Liver (tissue), 8 donors: ENCODE measurements at regions not wholly inside any gene's neighbourhood (a gene's known extent, or its start where the extent isn't known, plus 50 kb on each side); places are given as distances from the start of the nearest gene placed in this dataset.

ENCODE experiments used
- DNase-seq: peaks from one replicate; pipeline ENCODE4 v3.0.0-alpha.2; 2017; ENCODE audit warnings: low spot score
- H3K27ac ChIP-seq, 2 donors: one replicate each; pipeline ENCODE4 v1.7.0; 2013; ENCODE audit warnings: inconsistent platforms in 2 of 2, low read length in 2 of 2, control low read depth in 1 of 2, low read depth in 1 of 2, mild to moderate bottlenecking in 1 of 2
- H3K27me3 ChIP-seq, 4 donors: one replicate each; pipeline versions ENCODE4 v1.6.1 to v1.7.0; 2013; ENCODE audit warnings: low read length in 3 of 4, inconsistent platforms in 1 of 4, mild to moderate bottlenecking in 1 of 4, moderate library complexity in 1 of 4; ENCODE audit not compliant: control insufficient read depth in 4 of 4, insufficient read depth in 4 of 4
- H3K36me3 ChIP-seq, 4 donors: one replicate each; pipeline versions ENCODE4 v1.6.1 to v1.7.0; 2013; ENCODE audit warnings: low read length in 3 of 4, mild to moderate bottlenecking in 3 of 4, low read depth in 1 of 4, moderate library complexity in 1 of 4; ENCODE audit not compliant: control insufficient read depth in 4 of 4, insufficient read depth in 3 of 4
- H3K4me1 ChIP-seq, 4 donors: one replicate each; pipeline versions ENCODE4 v1.6.1 to v1.7.0; 2013; ENCODE audit warnings: low read length in 3 of 4, mild to moderate bottlenecking in 3 of 4, moderate library complexity in 1 of 4; ENCODE audit not compliant: control insufficient read depth in 4 of 4, insufficient read depth in 4 of 4
- H3K4me3 ChIP-seq, 3 donors: one replicate each; pipeline versions ENCODE4 v1.6.1 to v1.7.0; 2013; ENCODE audit warnings: low read length in 3 of 3, control low read depth in 1 of 3, low read depth in 1 of 3, mild to moderate bottlenecking in 1 of 3
- H3K9ac ChIP-seq, 2 donors: one replicate each; pipeline ENCODE4 v1.7.0; 2013; ENCODE audit warnings: low read length in 2 of 2, mild to moderate bottlenecking in 2 of 2, moderate library complexity in 2 of 2, control low read depth in 1 of 2, low read depth in 1 of 2
- H3K9me3 ChIP-seq, 4 donors: one replicate each; pipeline versions ENCODE4 v1.6.1 to v1.7.0; 2013; ENCODE audit warnings: low read length in 3 of 4; ENCODE audit not compliant: control insufficient read depth in 4 of 4
- ATF3 ChIP-seq: IDR thresholded peaks from 2 replicates; pipeline ENCODE4 v1.6.1; 2016; ENCODE audit warnings: antibody characterized with exemption
- CTCF ChIP-seq: fragments of 150-350 bp; IDR thresholded peaks from 2 replicates; pipeline ENCODE4 v1.5.1; 2017; ENCODE audit warnings: improper control_type of control experiment, low read depth, low read length; ENCODE audit not compliant: missing input control
- EGR1 ChIP-seq, 2 donors: IDR thresholded peaks; 2 replicates each; pipeline ENCODE4 v1.6.1; 2016 to 2018; ENCODE audit warnings: antibody characterized with exemption in 2 of 2, low read depth in 2 of 2
- FOXA1 ChIP-seq: IDR thresholded peaks from 2 replicates; pipeline ENCODE4 v1.6.1; 2016; ENCODE audit warnings: antibody characterized with exemption
- FOXA2 ChIP-seq: IDR thresholded peaks from 2 replicates; pipeline ENCODE4 v1.6.1; 2016; ENCODE audit warnings: antibody characterized with exemption
- GABPA ChIP-seq, 2 donors: IDR thresholded peaks in 1 of 2; conservative IDR thresholded peaks in 1 of 2; 2 replicates each; pipeline ENCODE4 v1.6.1; 2016; ENCODE audit warnings: antibody characterized with exemption in 2 of 2, mild to moderate bottlenecking in 1 of 2, moderate library complexity in 1 of 2
- HNF4A ChIP-seq, 2 donors: conservative IDR thresholded peaks; 2 replicates each; pipeline ENCODE4 v1.6.1; 2016; ENCODE audit warnings: antibody characterized with exemption in 2 of 2, mild to moderate bottlenecking in 2 of 2
- HNF4G ChIP-seq: IDR thresholded peaks from 2 replicates; pipeline ENCODE4 v1.6.1; 2016; ENCODE audit warnings: antibody characterized with exemption
- MAX ChIP-seq: IDR thresholded peaks from 2 replicates; pipeline ENCODE4 v1.6.1; 2016; ENCODE audit warnings: antibody characterized with exemption
- NR2F2 ChIP-seq: IDR thresholded peaks from 2 replicates; pipeline ENCODE4 v1.6.1; 2016; ENCODE audit warnings: antibody characterized with exemption
- RAD21 ChIP-seq, 2 donors: IDR thresholded peaks; 2 replicates each; pipeline ENCODE4 v1.6.1; 2016; ENCODE audit warnings: antibody characterized with exemption in 2 of 2, mild to moderate bottlenecking in 2 of 2
- REST ChIP-seq: IDR thresholded peaks from 2 replicates; pipeline ENCODE4 v1.6.1; 2016; ENCODE audit warnings: antibody characterized with exemption, mild to moderate bottlenecking
- RXRA ChIP-seq, 2 donors: IDR thresholded peaks; 2 replicates each; pipeline ENCODE4 v1.6.1; 2017 to 2018; ENCODE audit warnings: antibody characterized with exemption in 2 of 2, mild to moderate bottlenecking in 1 of 2
- SP1 ChIP-seq: IDR thresholded peaks from 2 replicates; pipeline ENCODE4 v1.6.1; 2018; ENCODE audit warnings: antibody characterized with exemption, mild to moderate bottlenecking
- YY1 ChIP-seq: IDR thresholded peaks from 2 replicates; pipeline ENCODE4 v1.6.1; 2016; ENCODE audit warnings: antibody characterized with exemption, mild to moderate bottlenecking
- ZBTB33 ChIP-seq: IDR thresholded peaks from 2 replicates; pipeline ENCODE4 v1.6.1; 2016; ENCODE audit warnings: antibody characterized with exemption
- WGBS: extraction: QIAGEN DNeasy Blood & Tissue Kit; methylation state at CpG from one replicate; pipeline ENCODE4 v1.1.7; 2013; 5-methylcytosine and 5-hydroxymethylcytosine counted together
- donor health status: healthy.
- donor health status: healthy.
- donor health status: healthy.
- donor health status: healthy.
- donor health status: healthy.

DNA sequence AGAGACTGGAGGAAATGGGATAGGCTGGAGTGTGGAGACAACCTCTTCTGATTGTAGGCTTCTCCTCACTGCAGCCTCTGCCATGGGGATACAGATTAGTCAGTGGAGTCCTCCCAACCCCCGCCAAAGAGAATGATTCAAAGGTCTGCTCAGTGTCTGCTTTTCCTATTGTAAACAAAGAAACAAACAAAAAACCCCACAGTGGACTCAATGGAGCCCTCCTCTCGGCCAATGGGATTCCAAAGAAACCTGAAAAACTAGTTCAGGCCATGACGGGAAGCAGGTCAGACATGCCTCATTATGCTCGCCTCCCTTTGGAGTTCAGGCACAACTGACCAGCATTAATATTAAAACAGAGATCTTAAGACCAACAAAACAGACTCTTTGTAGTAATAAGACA, 85.8 kb downstream of the SEC61B start:
- Histone ChIP-seq H3K36me3 (no peaks in the 10 kb centered on the region), H3K4me1 (no peaks in the 10 kb centered on the region), H3K4me3 (no peak overlapping the region), H3K27me3 (no peaks in the 10 kb centered on the region), H3K27ac (no peak overlapping the region), H3K9ac (no peak overlapping the region), H3K9me3 (no peaks in the 10 kb centered on the region)
- DNase-seq, result no peak
- WGBS, result 43% methylated on average over 4 of the region's 4 CpGs
- TF ChIP-seq NR2F2 (no peak), MAX (no peak), YY1 (no peak), RAD21 (IDR thresholded peaks at IDR 0.05) (no peak), FOXA1 (no peak), FOXA2 (no peak), CTCF (no peak), EGR1 (IDR thresholded peaks at IDR 0.05; ENCODE audit: low read depth in 2 of 2) (no peak), SP1 (no peak), GABPA (IDR thresholded peaks at IDR 0.05 in 1 of 2, conservative IDR thresholded peaks at IDR 0.05 in 1 of 2) (no peak), HNF4G (no peak), ATF3 (no peak), ZBTB33 (no peak), RXRA (IDR thresholded peaks at IDR 0.05) (no peak), REST (no peak), HNF4A (conservative IDR thresholded peaks at IDR 0.05) (no peak)
